T-cell (primary cell): ENCODE measurements at regions not wholly inside any gene's neighbourhood (a gene's known extent, or its start where the extent isn't known, plus 50 kb on each side); places are given as distances from the start of the nearest gene placed in this dataset.

Experiments used
- ATAC-seq, 4 experiments: fragments of 200-7000 bp in 3 of 4; fragments of 150-1000 bp in 1 of 4; cut with Tn5 transposase; replicated peaks in 1 of 4; 1 replicate in 3 of 4; 2 replicates in 1 of 4; pipeline ENCODE4 v1.10.0; 2021; ENCODE audit warnings: moderate library complexity in 3 of 4, mild to moderate bottlenecking in 2 of 4, moderate number of reproducible peaks in 1 of 4
- CTCF ChIA-PET, 2 donors: fragments of 300-600 bp; sonication (Branson Sonifier 250); formaldehyde crosslinking; loops; one replicate each; lab custom pipeline; 2022; ENCODE audit warnings: antibody characterized with exemption in 2 of 2; lab: Charles Lee
- POLR2A ChIA-PET, 2 donors: fragments of 300-600 bp; sonication (Branson Sonifier 250); formaldehyde crosslinking; loops; one replicate each; lab custom pipeline; 2022; ENCODE audit warnings: antibody characterized with exemption in 2 of 2; lab: Charles Lee
- DNase-seq, 35 experiments: peaks; one replicate each; pipeline versions ENCODE4 v3.0.0 to v3.0.0-alpha.2; 2013 to 2023
- H3K27ac ChIP-seq: one replicate; pipeline ENCODE4 v1.5.1; 2013; ENCODE audit warnings: low read length
- H3K27me3 ChIP-seq, 2 experiments: replicated peaks in 1 of 2; 1 replicate in 1 of 2; 2 replicates in 1 of 2; pipeline versions ENCODE4 v1.6.1 to v1.7.0; 2013; ENCODE audit warnings: low read length in 1 of 2, mixed read lengths in 1 of 2; ENCODE audit not compliant: control insufficient read depth in 2 of 2, insufficient read depth in 2 of 2; ENCODE audit errors: extremely low read depth in 1 of 2
- H3K36me3 ChIP-seq, 2 donors: 1 replicate in 1 of 2; 2 replicates in 1 of 2; pipeline versions ENCODE4 v1.6.1 to v1.7.0; 2013; ENCODE audit warnings: low read length in 1 of 2; ENCODE audit not compliant: control insufficient read depth in 2 of 2, insufficient read depth in 1 of 2; ENCODE audit errors: extremely low read depth in 1 of 2
- H3K4me1 ChIP-seq, 2 experiments: 1 replicate in 1 of 2; 2 replicates in 1 of 2; pipeline versions ENCODE4 v1.6.1 to v1.7.0; 2013; ENCODE audit warnings: low read length in 2 of 2, mixed read lengths in 1 of 2; ENCODE audit not compliant: insufficient read depth in 2 of 2, control insufficient read depth in 1 of 2; ENCODE audit errors: extremely low read depth in 1 of 2
- H3K4me3 ChIP-seq, 2 donors: 1 replicate in 1 of 2; 2 replicates in 1 of 2; pipeline versions ENCODE4 v1.5.1 to v1.7.0; 2013; ENCODE audit warnings: mild to moderate bottlenecking in 2 of 2, low read length in 1 of 2, moderate library complexity in 1 of 2; ENCODE audit not compliant: control insufficient read depth in 1 of 2; ENCODE audit errors: extremely low read depth in 1 of 2
- H3K9me3 ChIP-seq: 2 replicates; pipeline ENCODE4 v1.7.0; 2013
- H3K27ac Mint-ChIP-seq, 2 donors: one replicate each; pipeline ENCODE4 v1.8.0; 2020 to 2021; ENCODE audit warnings: mild to moderate bottlenecking in 2 of 2, mixed read lengths in 2 of 2
- H3K27me3 Mint-ChIP-seq, 2 donors: one replicate each; pipeline ENCODE4 v1.8.0; 2021 to 2022; ENCODE audit warnings: mixed read lengths in 2 of 2
- H3K36me3 Mint-ChIP-seq: one replicate; pipeline ENCODE4 v1.8.0; 2021; ENCODE audit warnings: mixed read lengths
- H3K4me1 Mint-ChIP-seq, 3 donors: one replicate each; pipeline ENCODE4 v1.8.0; 2020 to 2022; ENCODE audit warnings: mixed read lengths in 3 of 3, mild to moderate bottlenecking in 1 of 3
- H3K4me3 Mint-ChIP-seq, 3 donors: one replicate each; pipeline ENCODE4 v1.8.0; 2020 to 2022; ENCODE audit warnings: mild to moderate bottlenecking in 3 of 3, mixed read lengths in 3 of 3, moderate library complexity in 3 of 3
- H3K9me3 Mint-ChIP-seq, 3 donors: one replicate each; pipeline ENCODE4 v1.8.0; 2020 to 2022; ENCODE audit warnings: mixed read lengths in 3 of 3
- WGBS: methylation state at CpG from one replicate; pipeline ENCODE4 v1.1.5; 2013; ENCODE audit warnings: missing lambda C conversion rate; ENCODE audit not compliant: insufficient coverage; 5-methylcytosine and 5-hydroxymethylcytosine counted together

GRCh38 chr4:123709336-123709735, 312.7 kb downstream of the SPRY1 start:
- H3K27ac ChIP-seq: no peak overlapping the region
- ATAC-seq (no peak), DNase-seq (no peak)
- peaks cover 0 to 15% of the 10 kb centered on the region in 2 experiments for H3K27me3 ChIP-seq
- ChIA-PET POLR2A (no interaction called here), CTCF (interaction anchor here in 1 of 2 donors (0.5 to 0.6 kb wide), 2 partner anchors 19 to 106 kb away, joined by 3 to 4 read pairs; no protein-coding TSS in a partner anchor)
- H3K4me3 ChIP-seq: no peak overlapping the region
- Mint-ChIP-seq H3K4me1 (no peaks in the 10 kb centered on the region), H3K9me3 (peaks cover 2 to 10% (median 9%) of the 10 kb centered on the region in 3 donors), H3K27me3 (peaks cover 6 to 12% of the 10 kb centered on the region in 2 donors), H3K27ac (no peak overlapping the region), H3K4me3 (no peak overlapping the region), H3K36me3 (no peaks in the 10 kb centered on the region)
- no peaks in the 10 kb centered on the region for H3K9me3 ChIP-seq
- WGBS: 100% methylated on average over 2 of the region's 3 CpGs
- no peaks in the 10 kb centered on the region for H3K36me3 ChIP-seq
- no peaks in the 10 kb centered on the region for H3K4me1 ChIP-seq

DNA sequence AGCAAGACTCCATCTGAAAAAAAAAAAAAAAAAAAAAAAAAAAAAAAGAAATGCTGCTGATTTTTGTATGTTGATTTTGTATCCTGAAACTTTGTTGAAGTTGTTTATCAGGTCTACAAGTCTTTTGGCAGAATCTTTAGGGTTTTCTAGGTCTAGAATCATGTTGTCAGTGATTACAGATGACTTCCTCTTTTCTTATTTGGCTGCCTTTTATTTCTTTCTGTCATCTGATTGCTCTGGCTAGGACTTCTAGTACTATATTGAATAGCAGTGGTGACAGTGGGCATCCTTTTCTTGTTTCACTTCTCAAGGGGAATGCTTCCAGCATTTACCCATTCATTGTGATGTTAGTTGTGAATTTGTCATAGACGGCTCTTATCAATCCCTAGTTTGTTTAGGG, 334.4 kb downstream of the SPRY1 start:
- H3K36me3 Mint-ChIP-seq: no peaks in the 10 kb centered on the region
- H3K4me3 Mint-ChIP-seq: no peak overlapping the region
- H3K27me3 Mint-ChIP-seq: no peaks in the 10 kb centered on the region
- Histone ChIP-seq H3K27ac (no peak overlapping the region), H3K36me3 (no peaks in the 10 kb centered on the region), H3K27me3 (no peaks in the 10 kb centered on the region), H3K4me1 (no peaks in the 10 kb centered on the region), H3K4me3 (no peak overlapping the region), H3K9me3 (no peaks in the 10 kb centered on the region)
- H3K9me3 Mint-ChIP-seq: peaks cover 2 to 9% (median 4%) of the 10 kb centered on the region in 3 donors
- ChIA-PET POLR2A (interaction anchor here in 1 of 2 donors (0.6 kb wide), 1 partner anchor 496 kb away, joined by 3 read pairs; no protein-coding TSS in a partner anchor), CTCF (no interaction called here)
- no peaks in the 10 kb centered on the region for H3K4me1 Mint-ChIP-seq
- no peak overlapping the region for H3K27ac Mint-ChIP-seq
- ATAC-seq (no peak), DNase-seq (no peak)
- no CpG with 5 or more reads among the region's 1 CpG for WGBS

- no peaks in the 10 kb centered on the region for H3K27me3 ChIP-seq
- no peaks in the 10 kb centered on the region for H3K4me1 ChIP-seq
- ChIA-PET POLR2A (no interaction called here), CTCF (no interaction called here)
- no peaks in the 10 kb centered on the region for H3K27me3 Mint-ChIP-seq
- H3K4me3 ChIP-seq: no peak overlapping the region
- no peak overlapping the region for H3K27ac Mint-ChIP-seq
- no peaks in the 10 kb centered on the region for H3K36me3 Mint-ChIP-seq
- no peaks in the 10 kb centered on the region for H3K36me3 ChIP-seq
- no peaks in the 10 kb centered on the region for H3K9me3 ChIP-seq
- peaks cover 0 to 2% (median 0%) of the 10 kb centered on the region in 3 donors for H3K4me1 Mint-ChIP-seq
- H3K4me3 Mint-ChIP-seq: no peak overlapping the region
- H3K27ac ChIP-seq: no peak overlapping the region
- peaks cover 2 to 6% (median 4%) of the 10 kb centered on the region in 3 donors for H3K9me3 Mint-ChIP-seq
- no CpG with 5 or more reads among the region's 1 CpG for WGBS
- ATAC-seq: no peak
- DNase-seq: no peak
Observed at GRCh38 chr4:123737156-123737555, 340.6 kb downstream of the SPRY1 start.

- Histone ChIP-seq H3K27ac (no peak overlapping the region), H3K9me3 (no peaks in the 10 kb centered on the region), H3K4me1 (no peaks in the 10 kb centered on the region), H3K4me3 (no peak overlapping the region), H3K27me3 (no peaks in the 10 kb centered on the region), H3K36me3 (no peaks in the 10 kb centered on the region)
- Mint-ChIP-seq H3K27me3 (no peaks in the 10 kb centered on the region), H3K4me1 (peaks cover 0 to 2% (median 0%) of the 10 kb centered on the region in 3 donors), H3K4me3 (no peak overlapping the region), H3K36me3 (no peaks in the 10 kb centered on the region), H3K9me3 (peaks cover 0 to under 1% (median 0%) of the 10 kb centered on the region in 3 donors), H3K27ac (no peak overlapping the region)
- 86% methylated on average over 2 of the region's 4 CpGs for WGBS
- POLR2A ChIA-PET: interaction anchor here in 1 of 2 donors (0.6 kb wide), 1 partner anchor 11 kb away, joined by 8 read pairs; no protein-coding TSS in a partner anchor
- DNase-seq (no peak), ATAC-seq (no peak)
- CTCF ChIA-PET: interaction anchor here in 1 of 2 donors (0.5 kb wide), 1 partner anchor 238 kb away, joined by 5 read pairs; no protein-coding TSS in a partner anchor
Observed at GRCh38 chr4:123739806-123740205, 343.2 kb downstream of the SPRY1 start.

- Mint-ChIP-seq H3K9me3 (no peaks in the 10 kb centered on the region), H3K36me3 (no peaks in the 10 kb centered on the region), H3K4me3 (no peak overlapping the region), H3K27ac (no peak overlapping the region), H3K27me3 (no peaks in the 10 kb centered on the region), H3K4me1 (peaks cover 0 to 4% (median 0%) of the 10 kb centered on the region in 3 donors)
- Histone ChIP-seq H3K27me3 (no peaks in the 10 kb centered on the region), H3K27ac (no peak overlapping the region), H3K9me3 (no peaks in the 10 kb centered on the region), H3K4me1 (no peaks in the 10 kb centered on the region), H3K36me3 (no peaks in the 10 kb centered on the region), H3K4me3 (no peak overlapping the region)
- ChIA-PET POLR2A (interaction anchor here in 1 of 2 donors (0.6 kb wide), 1 partner anchor 11 kb away, joined by 8 read pairs; no protein-coding TSS in a partner anchor), CTCF (interaction anchor here in 1 of 2 donors (0.5 kb wide), 1 partner anchor 239 kb away, joined by 5 read pairs; no protein-coding TSS in a partner anchor)
- no peak for ATAC-seq
- no CpG with 5 or more reads among the region's 3 CpGs for WGBS
- no peak for DNase-seq
Observed at GRCh38 chr4:123740236-123740635, 343.6 kb downstream of the SPRY1 start.

DNA sequence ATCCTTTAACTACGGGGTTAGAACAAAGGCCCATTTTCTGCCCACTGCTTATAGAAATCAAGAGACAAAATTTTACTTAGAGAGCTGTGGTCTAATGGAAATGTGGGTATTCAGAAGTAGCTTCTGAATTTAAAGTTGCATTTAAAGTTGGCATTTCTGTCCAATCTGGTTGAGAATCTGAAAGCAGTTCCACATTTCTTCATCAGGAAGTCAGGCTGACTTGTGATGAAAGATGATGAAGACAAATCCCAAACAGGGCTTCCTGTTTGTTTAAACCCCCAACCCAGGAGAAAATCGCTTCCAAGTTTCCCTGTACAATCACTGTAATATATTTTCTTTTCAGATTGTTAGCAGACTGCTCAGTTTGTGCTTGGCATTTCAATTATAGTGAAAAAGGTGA, 345.3 kb downstream of the SPRY1 start:
- ChIA-PET POLR2A (no interaction called here), CTCF (no interaction called here)
- Histone ChIP-seq H3K36me3 (no peaks in the 10 kb centered on the region), H3K4me3 (no peak overlapping the region), H3K27ac (no peak overlapping the region), H3K9me3 (no peaks in the 10 kb centered on the region), H3K4me1 (no peaks in the 10 kb centered on the region), H3K27me3 (peaks cover 0 to under 1% of the 10 kb centered on the region in 2 experiments)
- no peak overlapping the region for H3K4me3 Mint-ChIP-seq
- peaks cover 5 to 6% of the 10 kb centered on the region in 2 donors for H3K27me3 Mint-ChIP-seq
- H3K36me3 Mint-ChIP-seq: no peaks in the 10 kb centered on the region
- no CpG with 5 or more reads among the region's 2 CpGs for WGBS
- peaks cover 0 to 5% (median 4%) of the 10 kb centered on the region in 3 donors for H3K4me1 Mint-ChIP-seq
- H3K27ac Mint-ChIP-seq: no peak overlapping the region
- DNase-seq (no peak), ATAC-seq (no peak)
- H3K9me3 Mint-ChIP-seq: no peaks in the 10 kb centered on the region
